GM23338 (cell line): ENCODE measurements at regions not wholly inside any gene's neighbourhood (a gene's known extent, or its start where the extent isn't known, plus 50 kb on each side); places are given as distances from the start of the nearest gene placed in this dataset.

Experiments used
- ATAC-seq: fragments of 200-7000 bp; cut with Tn5 transposase; 3 replicates; pipeline ENCODE4 v1.9.1; 2020
- DNase-seq: peaks from one replicate; pipeline ENCODE4 v3.0.0-alpha.2; 2015; ENCODE audit warnings: low spot score
- H2AFZ ChIP-seq: fragments of 200-600 bp; sonication (generic); 2 replicates; pipeline ENCODE4 v1.8.0; 2016; ENCODE audit warnings: antibody characterized with exemption, mild to moderate bottlenecking, moderate library complexity
- H3F3A ChIP-seq: fragments of 200-600 bp; sonication (generic); replicated peaks from 2 replicates; pipeline ENCODE4 v1.8.0; 2017; ENCODE audit warnings: antibody characterized with exemption, mixed run types, low read depth
- H3K27ac ChIP-seq: fragments of 200-600 bp; sonication (generic); 2 replicates; pipeline ENCODE4 v1.6.1; 2016; ENCODE audit warnings: low read depth
- H3K27me3 ChIP-seq: fragments of 200-600 bp; sonication (generic); 2 replicates; pipeline ENCODE4 v1.8.0; 2016; ENCODE audit warnings: mild to moderate bottlenecking, mixed run types, moderate library complexity; ENCODE audit not compliant: insufficient read depth
- H3K36me3 ChIP-seq: fragments of 200-600 bp; sonication (generic); 2 replicates; pipeline ENCODE4 v1.8.0; 2016; ENCODE audit warnings: mild to moderate bottlenecking; ENCODE audit not compliant: insufficient read depth
- H3K4me1 ChIP-seq: fragments of 200-600 bp; sonication (generic); 2 replicates; pipeline ENCODE4 v1.8.0; 2016; ENCODE audit warnings: mild to moderate bottlenecking, moderate library complexity; ENCODE audit not compliant: insufficient read depth
- H3K4me2 ChIP-seq: fragments of 200-600 bp; sonication (generic); 2 replicates; pipeline ENCODE4 v1.7.1; 2017; ENCODE audit warnings: mixed run types
- H3K4me3 ChIP-seq: fragments of 200-600 bp; sonication (generic); 2 replicates; pipeline ENCODE4 v1.6.1; 2016; ENCODE audit warnings: mixed run types
- H3K79me2 ChIP-seq: fragments of 200-600 bp; sonication (generic); replicated peaks from 2 replicates; pipeline ENCODE4 v1.8.0; 2017; ENCODE audit warnings: mild to moderate bottlenecking; ENCODE audit not compliant: insufficient read depth
- H3K9me2 ChIP-seq: fragments of 200-600 bp; sonication (generic); 2 replicates; pipeline ENCODE4 v1.8.0; 2017; ENCODE audit not compliant: insufficient read depth
- H4K20me1 ChIP-seq: fragments of 200-600 bp; sonication (generic); replicated peaks from 2 replicates; pipeline ENCODE4 v1.8.0; 2017; ENCODE audit warnings: mild to moderate bottlenecking; ENCODE audit not compliant: insufficient read depth
- H3K27ac Mint-ChIP-seq: 2 replicates; pipeline ENCODE4 v1.8.0; 2020; ENCODE audit warnings: inconsistent platforms, mild to moderate bottlenecking, moderate library complexity, mixed read lengths
- H3K27me3 Mint-ChIP-seq: 3 replicates; pipeline ENCODE4 v1.8.0; 2022; ENCODE audit warnings: low read depth, mild to moderate bottlenecking, moderate library complexity, mixed read lengths, inconsistent platforms; ENCODE audit not compliant: insufficient read depth, poor library complexity
- H3K36me3 Mint-ChIP-seq: 3 replicates; pipeline ENCODE4 v1.8.0; 2021; ENCODE audit warnings: low read depth, mild to moderate bottlenecking, inconsistent platforms, moderate library complexity, mixed read lengths
- H3K4me1 Mint-ChIP-seq: 3 replicates; pipeline ENCODE4 v1.8.0; 2020; ENCODE audit warnings: mild to moderate bottlenecking, inconsistent platforms, mixed read lengths
- H3K4me3 Mint-ChIP-seq: 3 replicates; pipeline ENCODE4 v1.8.0; 2021; ENCODE audit warnings: moderate library complexity, mild to moderate bottlenecking, inconsistent platforms, mixed read lengths
- H3K9me3 Mint-ChIP-seq: 3 replicates; pipeline ENCODE4 v1.8.0; 2020; ENCODE audit warnings: moderate library complexity, mild to moderate bottlenecking, inconsistent platforms, mixed read lengths
- CREB1 ChIP-seq: fragments of 250-450 bp; sonication (Bioruptor Pico); IDR thresholded peaks from 2 replicates; pipeline ENCODE4 v1.5.0; 2020; ENCODE audit warnings: low read depth, mild to moderate bottlenecking, moderate library complexity
- EZH2 ChIP-seq: fragments of 200-600 bp; sonication (generic); IDR thresholded peaks from one replicate; pipeline ENCODE4 v1.8.0; 2017; ENCODE audit warnings: antibody characterized with exemption, mild to moderate bottlenecking, low read depth; ENCODE audit not compliant: unreplicated experiment
- EZH2phosphoT487 ChIP-seq: fragments of 200-600 bp; sonication (generic); IDR thresholded peaks from one replicate; pipeline ENCODE4 v1.8.1; 2018; ENCODE audit warnings: antibody characterized with exemption; ENCODE audit not compliant: unreplicated experiment
- JUNB ChIP-seq: IDR thresholded peaks from one replicate; pipeline ENCODE4 v1.6.1; 2016; ENCODE audit warnings: antibody characterized with exemption; ENCODE audit not compliant: unreplicated experiment
- NANOG ChIP-seq: IDR thresholded peaks from 2 replicates; pipeline ENCODE4 v1.6.1; 2016; ENCODE audit warnings: antibody characterized with exemption, borderline replicate concordance
- POLR2AphosphoS5 ChIP-seq: IDR thresholded peaks from 2 replicates; pipeline ENCODE4 v1.6.1; 2016; ENCODE audit warnings: antibody characterized with exemption, low read depth
- STAT1 ChIP-seq: IDR thresholded peaks from one replicate; pipeline ENCODE4 v1.6.1; 2016; ENCODE audit warnings: antibody characterized with exemption; ENCODE audit not compliant: unreplicated experiment
- ZNF114 ChIP-seq: fragments of 250-450 bp; sonication (Bioruptor Pico); IDR thresholded peaks from 2 replicates; pipeline ENCODE4 v1.5.0; 2020; ENCODE audit warnings: mild to moderate bottlenecking, moderate library complexity
- ZNF331 ChIP-seq: fragments of 250-450 bp; sonication (Bioruptor Pico); IDR thresholded peaks from 2 replicates; pipeline ENCODE4 v1.5.0; 2020; ENCODE audit warnings: low read depth, mild to moderate bottlenecking, moderate library complexity
- TF ChIP-seq, protein P1 (sequence below), 2 experiments: fragments of 200-600 bp in 1 of 2; sonication (generic) in 1 of 2; conservative IDR thresholded peaks; 2 replicates each; pipeline versions ENCODE4 v1.5.1 to v1.6.1; 2016 to 2017; ENCODE audit warnings: antibody characterized with exemption in 2 of 2, low read depth in 2 of 2, mild to moderate bottlenecking in 2 of 2, moderate library complexity in 1 of 2
- TF ChIP-seq, protein P2 (sequence below): fragments of 250-450 bp; sonication (Bioruptor Pico); IDR thresholded peaks from 2 replicates; pipeline ENCODE4 v1.5.0; 2020; ENCODE audit warnings: mild to moderate bottlenecking, moderate library complexity
- TF ChIP-seq, protein P3 (sequence below): IDR thresholded peaks from 2 replicates; pipeline ENCODE4 v1.6.1; 2016; ENCODE audit warnings: antibody characterized with exemption
- TF ChIP-seq, protein P4 (sequence below): IDR thresholded peaks from one replicate; pipeline ENCODE4 v1.6.1; 2018; ENCODE audit warnings: antibody characterized with exemption; ENCODE audit not compliant: unreplicated experiment

DNA sequence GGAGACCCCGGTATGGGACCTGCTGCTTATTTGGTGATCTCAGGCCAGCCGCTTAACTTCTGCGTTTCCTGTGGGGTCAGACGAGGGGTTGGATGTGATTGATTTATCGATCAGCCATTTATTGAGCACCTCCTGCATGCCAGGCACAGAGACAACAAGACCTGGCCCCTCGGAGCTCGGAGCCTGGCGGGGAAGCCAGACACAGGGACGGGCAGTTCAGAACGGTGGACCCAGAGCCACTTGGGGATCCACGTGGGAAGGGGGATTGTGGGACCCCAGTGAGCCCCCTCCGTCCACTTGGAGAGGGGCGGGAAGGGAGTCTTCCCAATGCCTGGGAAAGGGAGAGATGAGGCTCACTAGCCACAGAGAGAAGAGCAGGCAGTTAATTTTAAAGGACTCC is 84.7 kb upstream of the CIBAR2 start:
- H3K79me2 ChIP-seq: peaks cover 63% of the 10 kb centered on the region
- no peak for TF ChIP-seq ZNF331 (CRISPR knock-in tag)
- no peak for TF ChIP-seq JUNB
- TF ChIP-seq, protein P1, sequence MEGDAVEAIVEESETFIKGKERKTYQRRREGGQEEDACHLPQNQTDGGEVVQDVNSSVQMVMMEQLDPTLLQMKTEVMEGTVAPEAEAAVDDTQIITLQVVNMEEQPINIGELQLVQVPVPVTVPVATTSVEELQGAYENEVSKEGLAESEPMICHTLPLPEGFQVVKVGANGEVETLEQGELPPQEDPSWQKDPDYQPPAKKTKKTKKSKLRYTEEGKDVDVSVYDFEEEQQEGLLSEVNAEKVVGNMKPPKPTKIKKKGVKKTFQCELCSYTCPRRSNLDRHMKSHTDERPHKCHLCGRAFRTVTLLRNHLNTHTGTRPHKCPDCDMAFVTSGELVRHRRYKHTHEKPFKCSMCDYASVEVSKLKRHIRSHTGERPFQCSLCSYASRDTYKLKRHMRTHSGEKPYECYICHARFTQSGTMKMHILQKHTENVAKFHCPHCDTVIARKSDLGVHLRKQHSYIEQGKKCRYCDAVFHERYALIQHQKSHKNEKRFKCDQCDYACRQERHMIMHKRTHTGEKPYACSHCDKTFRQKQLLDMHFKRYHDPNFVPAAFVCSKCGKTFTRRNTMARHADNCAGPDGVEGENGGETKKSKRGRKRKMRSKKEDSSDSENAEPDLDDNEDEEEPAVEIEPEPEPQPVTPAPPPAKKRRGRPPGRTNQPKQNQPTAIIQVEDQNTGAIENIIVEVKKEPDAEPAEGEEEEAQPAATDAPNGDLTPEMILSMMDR (conservative IDR thresholded peaks at IDR 0.05; ENCODE audit: low read depth in 2 of 2): no peak
- no peak for TF ChIP-seq CREB1 (CRISPR knock-in tag)
- TF ChIP-seq, protein P2, sequence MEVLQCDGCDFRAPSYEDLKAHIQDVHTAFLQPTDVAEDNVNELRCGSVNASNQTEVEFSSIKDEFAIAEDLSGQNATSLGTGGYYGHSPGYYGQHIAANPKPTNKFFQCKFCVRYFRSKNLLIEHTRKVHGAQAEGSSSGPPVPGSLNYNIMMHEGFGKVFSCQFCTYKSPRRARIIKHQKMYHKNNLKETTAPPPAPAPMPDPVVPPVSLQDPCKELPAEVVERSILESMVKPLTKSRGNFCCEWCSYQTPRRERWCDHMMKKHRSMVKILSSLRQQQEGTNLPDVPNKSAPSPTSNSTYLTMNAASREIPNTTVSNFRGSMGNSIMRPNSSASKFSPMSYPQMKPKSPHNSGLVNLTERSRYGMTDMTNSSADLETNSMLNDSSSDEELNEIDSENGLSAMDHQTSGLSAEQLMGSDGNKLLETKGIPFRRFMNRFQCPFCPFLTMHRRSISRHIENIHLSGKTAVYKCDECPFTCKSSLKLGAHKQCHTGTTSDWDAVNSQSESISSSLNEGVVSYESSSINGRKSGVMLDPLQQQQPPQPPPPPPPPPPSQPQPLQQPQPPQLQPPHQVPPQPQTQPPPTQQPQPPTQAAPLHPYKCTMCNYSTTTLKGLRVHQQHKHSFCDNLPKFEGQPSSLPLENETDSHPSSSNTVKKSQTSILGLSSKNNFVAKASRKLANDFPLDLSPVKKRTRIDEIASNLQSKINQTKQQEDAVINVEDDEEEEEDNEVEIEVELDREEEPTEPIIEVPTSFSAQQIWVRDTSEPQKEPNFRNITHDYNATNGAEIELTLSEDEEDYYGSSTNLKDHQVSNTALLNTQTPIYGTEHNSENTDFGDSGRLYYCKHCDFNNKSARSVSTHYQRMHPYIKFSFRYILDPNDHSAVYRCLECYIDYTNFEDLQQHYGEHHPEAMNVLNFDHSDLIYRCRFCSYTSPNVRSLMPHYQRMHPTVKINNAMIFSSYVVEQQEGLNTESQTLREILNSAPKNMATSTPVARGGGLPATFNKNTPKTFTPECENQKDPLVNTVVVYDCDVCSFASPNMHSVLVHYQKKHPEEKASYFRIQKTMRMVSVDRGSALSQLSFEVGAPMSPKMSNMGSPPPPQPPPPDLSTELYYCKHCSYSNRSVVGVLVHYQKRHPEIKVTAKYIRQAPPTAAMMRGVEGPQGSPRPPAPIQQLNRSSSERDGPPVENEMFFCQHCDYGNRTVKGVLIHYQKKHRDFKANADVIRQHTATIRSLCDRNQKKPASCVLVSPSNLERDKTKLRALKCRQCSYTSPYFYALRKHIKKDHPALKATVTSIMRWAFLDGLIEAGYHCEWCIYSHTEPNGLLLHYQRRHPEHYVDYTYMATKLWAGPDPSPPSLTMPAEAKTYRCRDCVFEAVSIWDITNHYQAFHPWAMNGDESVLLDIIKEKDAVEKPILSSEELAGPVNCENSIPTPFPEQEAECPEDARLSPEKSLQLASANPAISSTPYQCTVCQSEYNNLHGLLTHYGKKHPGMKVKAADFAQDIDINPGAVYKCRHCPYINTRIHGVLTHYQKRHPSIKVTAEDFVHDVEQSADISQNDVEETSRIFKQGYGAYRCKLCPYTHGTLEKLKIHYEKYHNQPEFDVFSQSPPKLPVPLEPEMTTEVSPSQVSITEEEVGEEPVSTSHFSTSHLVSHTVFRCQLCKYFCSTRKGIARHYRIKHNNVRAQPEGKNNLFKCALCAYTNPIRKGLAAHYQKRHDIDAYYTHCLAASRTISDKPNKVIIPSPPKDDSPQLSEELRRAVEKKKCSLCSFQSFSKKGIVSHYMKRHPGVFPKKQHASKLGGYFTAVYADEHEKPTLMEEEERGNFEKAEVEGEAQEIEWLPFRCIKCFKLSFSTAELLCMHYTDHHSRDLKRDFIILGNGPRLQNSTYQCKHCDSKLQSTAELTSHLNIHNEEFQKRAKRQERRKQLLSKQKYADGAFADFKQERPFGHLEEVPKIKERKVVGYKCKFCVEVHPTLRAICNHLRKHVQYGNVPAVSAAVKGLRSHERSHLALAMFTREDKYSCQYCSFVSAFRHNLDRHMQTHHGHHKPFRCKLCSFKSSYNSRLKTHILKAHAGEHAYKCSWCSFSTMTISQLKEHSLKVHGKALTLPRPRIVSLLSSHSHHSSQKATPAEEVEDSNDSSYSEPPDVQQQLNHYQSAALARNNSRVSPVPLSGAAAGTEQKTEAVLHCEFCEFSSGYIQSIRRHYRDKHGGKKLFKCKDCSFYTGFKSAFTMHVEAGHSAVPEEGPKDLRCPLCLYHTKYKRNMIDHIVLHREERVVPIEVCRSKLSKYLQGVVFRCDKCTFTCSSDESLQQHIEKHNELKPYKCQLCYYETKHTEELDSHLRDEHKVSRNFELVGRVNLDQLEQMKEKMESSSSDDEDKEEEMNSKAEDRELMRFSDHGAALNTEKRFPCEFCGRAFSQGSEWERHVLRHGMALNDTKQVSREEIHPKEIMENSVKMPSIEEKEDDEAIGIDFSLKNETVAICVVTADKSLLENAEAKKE (CRISPR knock-in tag): no peak
- TF ChIP-seq, protein P3, sequence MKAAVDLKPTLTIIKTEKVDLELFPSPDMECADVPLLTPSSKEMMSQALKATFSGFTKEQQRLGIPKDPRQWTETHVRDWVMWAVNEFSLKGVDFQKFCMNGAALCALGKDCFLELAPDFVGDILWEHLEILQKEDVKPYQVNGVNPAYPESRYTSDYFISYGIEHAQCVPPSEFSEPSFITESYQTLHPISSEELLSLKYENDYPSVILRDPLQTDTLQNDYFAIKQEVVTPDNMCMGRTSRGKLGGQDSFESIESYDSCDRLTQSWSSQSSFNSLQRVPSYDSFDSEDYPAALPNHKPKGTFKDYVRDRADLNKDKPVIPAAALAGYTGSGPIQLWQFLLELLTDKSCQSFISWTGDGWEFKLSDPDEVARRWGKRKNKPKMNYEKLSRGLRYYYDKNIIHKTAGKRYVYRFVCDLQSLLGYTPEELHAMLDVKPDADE: no peak
- no peak for TF ChIP-seq EZH2phosphoT487
- TF ChIP-seq, protein P4, sequence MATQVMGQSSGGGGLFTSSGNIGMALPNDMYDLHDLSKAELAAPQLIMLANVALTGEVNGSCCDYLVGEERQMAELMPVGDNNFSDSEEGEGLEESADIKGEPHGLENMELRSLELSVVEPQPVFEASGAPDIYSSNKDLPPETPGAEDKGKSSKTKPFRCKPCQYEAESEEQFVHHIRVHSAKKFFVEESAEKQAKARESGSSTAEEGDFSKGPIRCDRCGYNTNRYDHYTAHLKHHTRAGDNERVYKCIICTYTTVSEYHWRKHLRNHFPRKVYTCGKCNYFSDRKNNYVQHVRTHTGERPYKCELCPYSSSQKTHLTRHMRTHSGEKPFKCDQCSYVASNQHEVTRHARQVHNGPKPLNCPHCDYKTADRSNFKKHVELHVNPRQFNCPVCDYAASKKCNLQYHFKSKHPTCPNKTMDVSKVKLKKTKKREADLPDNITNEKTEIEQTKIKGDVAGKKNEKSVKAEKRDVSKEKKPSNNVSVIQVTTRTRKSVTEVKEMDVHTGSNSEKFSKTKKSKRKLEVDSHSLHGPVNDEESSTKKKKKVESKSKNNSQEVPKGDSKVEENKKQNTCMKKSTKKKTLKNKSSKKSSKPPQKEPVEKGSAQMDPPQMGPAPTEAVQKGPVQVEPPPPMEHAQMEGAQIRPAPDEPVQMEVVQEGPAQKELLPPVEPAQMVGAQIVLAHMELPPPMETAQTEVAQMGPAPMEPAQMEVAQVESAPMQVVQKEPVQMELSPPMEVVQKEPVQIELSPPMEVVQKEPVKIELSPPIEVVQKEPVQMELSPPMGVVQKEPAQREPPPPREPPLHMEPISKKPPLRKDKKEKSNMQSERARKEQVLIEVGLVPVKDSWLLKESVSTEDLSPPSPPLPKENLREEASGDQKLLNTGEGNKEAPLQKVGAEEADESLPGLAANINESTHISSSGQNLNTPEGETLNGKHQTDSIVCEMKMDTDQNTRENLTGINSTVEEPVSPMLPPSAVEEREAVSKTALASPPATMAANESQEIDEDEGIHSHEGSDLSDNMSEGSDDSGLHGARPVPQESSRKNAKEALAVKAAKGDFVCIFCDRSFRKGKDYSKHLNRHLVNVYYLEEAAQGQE: no peak
- TF ChIP-seq POLR2AphosphoS5: no peak
- TF ChIP-seq ZNF114: no peak
- TF ChIP-seq STAT1: no peak
- no peak for TF ChIP-seq NANOG
- TF ChIP-seq EZH2: no peak
- Mint-ChIP-seq H3K27ac (no peak overlapping the region), H3K36me3 (peaks cover 12% of the 10 kb centered on the region; the same call in 2 of the 3 replicates), H3K4me1 (peaks cover 39% of the 10 kb centered on the region), H3K27me3 (peaks cover 10% of the 10 kb centered on the region), H3K9me3 (peaks cover 7% of the 10 kb centered on the region; the same call in 2 of the 3 replicates), H3K4me3 (no peak overlapping the region)
- H2AFZ ChIP-seq: no peak overlapping the region
- no peaks in the 10 kb centered on the region for H3K27me3 ChIP-seq
- ATAC-seq (no peak), DNase-seq (no peak)
- H3K9me2 ChIP-seq: no peaks in the 10 kb centered on the region
- no peak overlapping the region for H3K4me2 ChIP-seq
- H3K36me3 ChIP-seq: no peaks in the 10 kb centered on the region
- H4K20me1 ChIP-seq: peaks cover 6% of the 10 kb centered on the region; the same call in 1 of the 2 replicates
- no peak overlapping the region for H3K27ac ChIP-seq
- peaks cover 5% of the 10 kb centered on the region; the same call in 1 of the 2 replicates for H3K4me1 ChIP-seq
- no peak overlapping the region for H3K4me3 ChIP-seq
- no peaks in the 10 kb centered on the region; the same call in 1 of the 2 replicates for H3F3A ChIP-seq
